A673 (cell line): ENCODE measurements at regions not wholly inside any gene's neighbourhood (a gene's known extent, or its start where the extent isn't known, plus 50 kb on each side); places are given as distances from the start of the nearest gene placed in this dataset.

Experiments
- BruUV-seq: library from RNA; stranded (reverse); fragments of 400-500 nt; replicated peaks from 2 replicates; lab custom pipeline; 2021; lab: Mats Ljungman, UMichigan
- CTCF ChIA-PET: fragments of 300-600 bp; sonication (Branson Sonifier 250); formaldehyde crosslinking; loops from one replicate; lab custom pipeline; 2022; ENCODE audit warnings: antibody characterized with exemption; lab: Charles Lee
- POLR2A ChIA-PET: fragments of 300-600 bp; sonication (Branson Sonifier 250); formaldehyde crosslinking; loops from one replicate; lab custom pipeline; 2022; ENCODE audit warnings: antibody characterized with exemption; ENCODE audit not compliant: low non-redundant PET; lab: Charles Lee
- DNase-seq: peaks from one replicate; pipeline ENCODE4 v3.0.0-alpha.2; 2015; ENCODE audit warnings: low spot score
- H3K27ac ChIP-seq: fragments of 200-600 bp; sonication (generic); 2 replicates; pipeline ENCODE4 v1.5.1; 2016; ENCODE audit warnings: mixed run types, low read depth, mild to moderate bottlenecking, mixed read lengths, antibody characterized with exemption, low read length; ENCODE audit not compliant: poor library complexity, severe bottlenecking
- H3K27me3 ChIP-seq: fragments of 200-600 bp; sonication (generic); replicated peaks from 2 replicates; pipeline ENCODE4 v1.6.1; 2017; ENCODE audit warnings: mixed run types, low read depth, mild to moderate bottlenecking, mixed read lengths, antibody characterized with exemption, low read length; ENCODE audit not compliant: insufficient read depth, poor library complexity
- H3K36me3 ChIP-seq: fragments of 200-600 bp; sonication (generic); 2 replicates; pipeline ENCODE4 v1.6.1; 2016; ENCODE audit warnings: mixed run types, mild to moderate bottlenecking, mixed read lengths, antibody characterized with exemption, low read length; ENCODE audit not compliant: insufficient read depth, poor library complexity, severe bottlenecking
- H3K4me1 ChIP-seq: fragments of 200-600 bp; sonication (generic); 2 replicates; pipeline ENCODE4 v1.6.1; 2017; ENCODE audit warnings: mixed run types, mild to moderate bottlenecking, mixed read lengths, antibody characterized with exemption, low read length; ENCODE audit not compliant: insufficient read depth, poor library complexity, severe bottlenecking
- H3K4me3 ChIP-seq: fragments of 200-600 bp; sonication (generic); 2 replicates; pipeline ENCODE4 v1.5.1; 2016; ENCODE audit warnings: low read depth, mixed run types, mild to moderate bottlenecking, mixed read lengths, low read length; ENCODE audit not compliant: poor library complexity, severe bottlenecking
- H3K9me3 ChIP-seq: fragments of 200-600 bp; sonication (generic); 2 replicates; pipeline ENCODE4 v1.6.1; 2016; ENCODE audit warnings: mixed run types, low read depth, mild to moderate bottlenecking, mixed read lengths, antibody characterized with exemption, low read length; ENCODE audit not compliant: poor library complexity, severe bottlenecking
- CTCF ChIP-seq: fragments of 300-800, 200-600 bp; sonication (generic); conservative IDR thresholded peaks from 2 replicates; pipeline ENCODE4 v1.5.1; 2017; ENCODE audit warnings: low read depth, mild to moderate bottlenecking, antibody characterized with exemption, low read length, moderate library complexity, mixed read lengths
- EZH2 ChIP-seq: fragments of 200-600 bp; sonication (generic); IDR thresholded peaks from 2 replicates; pipeline ENCODE4 v1.6.1; 2017; ENCODE audit warnings: borderline replicate concordance, low read depth, mild to moderate bottlenecking, mixed read lengths, antibody characterized with exemption, low read length; ENCODE audit not compliant: poor library complexity, severe bottlenecking
- intact Hi-C: fragments of 100-400 bp; cut with micrococcal nuclease; formaldehyde crosslinking; loops from one replicate; pipeline ENCODE4 v1.10.0; 2022; ENCODE audit not compliant: unreplicated experiment

GRCh38 chr21:15130751-15131150, 66.0 kb upstream of the NRIP1 start:
- TF ChIP-seq EZH2 (no peak), CTCF (no peak)
- no peak for DNase-seq
- Histone ChIP-seq H3K27me3 (no peaks in the 10 kb centered on the region), H3K36me3 (no peaks in the 10 kb centered on the region), H3K9me3 (no peaks in the 10 kb centered on the region), H3K4me3 (no peak overlapping the region), H3K4me1 (peaks cover 4% of the 10 kb centered on the region), H3K27ac (no peak overlapping the region)
- CTCF ChIA-PET = no interaction called here
- POLR2A ChIA-PET = no interaction called here
- BruUV-seq = no TSS peak
- intact Hi-C loops = no loop called here

- ChIA-PET POLR2A (no interaction called here), CTCF (no interaction called here)
- H3K27me3 ChIP-seq = no peaks in the 10 kb centered on the region
- no peak overlapping the region for H3K27ac ChIP-seq
- TF ChIP-seq CTCF = no peak
- no peaks in the 10 kb centered on the region for H3K36me3 ChIP-seq
- H3K9me3 ChIP-seq = no peaks in the 10 kb centered on the region
- no peak for DNase-seq
- intact Hi-C loops = no loop called here
- H3K4me1 ChIP-seq = peaks cover 4% of the 10 kb centered on the region
- no TSS peak for BruUV-seq
- H3K4me3 ChIP-seq = no peak overlapping the region
Measured at GRCh38 chr21:15132781-15133180, 68.0 kb upstream of the NRIP1 start.

GRCh38 chr21:15134701-15135470, 70.1 kb upstream of the NRIP1 start:
- H3K9me3 ChIP-seq = no peaks in the 10 kb centered on the region
- H3K27me3 ChIP-seq = no peaks in the 10 kb centered on the region
- peaks cover 4% of the 10 kb centered on the region for H3K4me1 ChIP-seq
- TF ChIP-seq CTCF (no peak), EZH2 (no peak)
- intact Hi-C loops = no loop called here
- no TSS peak for BruUV-seq
- no peak overlapping the region for H3K4me3 ChIP-seq
- POLR2A ChIA-PET = no interaction called here
- no peak overlapping the region for H3K27ac ChIP-seq
- peak; percentile 26 for DNase-seq
- CTCF ChIA-PET = no interaction called here
- no peaks in the 10 kb centered on the region for H3K36me3 ChIP-seq
